Liver (tissue), 8 donors: ENCODE measurements at regions not wholly inside any gene's neighbourhood (a gene's known extent, or its start where the extent isn't known, plus 50 kb on each side); places are given as distances from the start of the nearest gene placed in this dataset.

Source experiments
- DNase-seq: peaks from one replicate; pipeline ENCODE4 v3.0.0-alpha.2; 2017; ENCODE audit warnings: low spot score
- H3K27ac ChIP-seq, 2 donors: one replicate each; pipeline ENCODE4 v1.7.0; 2013; ENCODE audit warnings: inconsistent platforms in 2 of 2, low read length in 2 of 2, control low read depth in 1 of 2, low read depth in 1 of 2, mild to moderate bottlenecking in 1 of 2
- H3K27me3 ChIP-seq, 4 donors: one replicate each; pipeline versions ENCODE4 v1.6.1 to v1.7.0; 2013; ENCODE audit warnings: low read length in 3 of 4, inconsistent platforms in 1 of 4, mild to moderate bottlenecking in 1 of 4, moderate library complexity in 1 of 4; ENCODE audit not compliant: control insufficient read depth in 4 of 4, insufficient read depth in 4 of 4
- H3K36me3 ChIP-seq, 4 donors: one replicate each; pipeline versions ENCODE4 v1.6.1 to v1.7.0; 2013; ENCODE audit warnings: low read length in 3 of 4, mild to moderate bottlenecking in 3 of 4, low read depth in 1 of 4, moderate library complexity in 1 of 4; ENCODE audit not compliant: control insufficient read depth in 4 of 4, insufficient read depth in 3 of 4
- H3K4me1 ChIP-seq, 4 donors: one replicate each; pipeline versions ENCODE4 v1.6.1 to v1.7.0; 2013; ENCODE audit warnings: low read length in 3 of 4, mild to moderate bottlenecking in 3 of 4, moderate library complexity in 1 of 4; ENCODE audit not compliant: control insufficient read depth in 4 of 4, insufficient read depth in 4 of 4
- H3K4me3 ChIP-seq, 3 donors: one replicate each; pipeline versions ENCODE4 v1.6.1 to v1.7.0; 2013; ENCODE audit warnings: low read length in 3 of 3, control low read depth in 1 of 3, low read depth in 1 of 3, mild to moderate bottlenecking in 1 of 3
- H3K9ac ChIP-seq, 2 donors: one replicate each; pipeline ENCODE4 v1.7.0; 2013; ENCODE audit warnings: low read length in 2 of 2, mild to moderate bottlenecking in 2 of 2, moderate library complexity in 2 of 2, control low read depth in 1 of 2, low read depth in 1 of 2
- H3K9me3 ChIP-seq, 4 donors: one replicate each; pipeline versions ENCODE4 v1.6.1 to v1.7.0; 2013; ENCODE audit warnings: low read length in 3 of 4; ENCODE audit not compliant: control insufficient read depth in 4 of 4
- FOXA2 ChIP-seq: IDR thresholded peaks from 2 replicates; pipeline ENCODE4 v1.6.1; 2016; ENCODE audit warnings: antibody characterized with exemption
- GABPA ChIP-seq, 2 donors: IDR thresholded peaks in 1 of 2; conservative IDR thresholded peaks in 1 of 2; 2 replicates each; pipeline ENCODE4 v1.6.1; 2016; ENCODE audit warnings: antibody characterized with exemption in 2 of 2, mild to moderate bottlenecking in 1 of 2, moderate library complexity in 1 of 2
- HNF4A ChIP-seq, 2 donors: conservative IDR thresholded peaks; 2 replicates each; pipeline ENCODE4 v1.6.1; 2016; ENCODE audit warnings: antibody characterized with exemption in 2 of 2, mild to moderate bottlenecking in 2 of 2
- RAD21 ChIP-seq, 2 donors: IDR thresholded peaks; 2 replicates each; pipeline ENCODE4 v1.6.1; 2016; ENCODE audit warnings: antibody characterized with exemption in 2 of 2, mild to moderate bottlenecking in 2 of 2
- SP1 ChIP-seq: IDR thresholded peaks from 2 replicates; pipeline ENCODE4 v1.6.1; 2018; ENCODE audit warnings: antibody characterized with exemption, mild to moderate bottlenecking
- WGBS: extraction: QIAGEN DNeasy Blood & Tissue Kit; methylation state at CpG from one replicate; pipeline ENCODE4 v1.1.7; 2013; 5-methylcytosine and 5-hydroxymethylcytosine counted together
- TF ChIP-seq, protein P1 (sequence below): IDR thresholded peaks from 2 replicates; pipeline ENCODE4 v1.6.1; 2016; ENCODE audit warnings: antibody characterized with exemption, mild to moderate bottlenecking
- TF ChIP-seq, protein P2 (sequence below): IDR thresholded peaks from 2 replicates; pipeline ENCODE4 v1.6.1; 2016; ENCODE audit warnings: antibody characterized with exemption
- TF ChIP-seq, protein P3 (sequence below): fragments of 150-350 bp; IDR thresholded peaks from 2 replicates; pipeline ENCODE4 v1.5.1; 2017; ENCODE audit warnings: improper control_type of control experiment, low read depth, low read length; ENCODE audit not compliant: missing input control
- donor health status: healthy.
- donor health status: healthy.
- donor health status: healthy.
- donor health status: healthy.
- donor health status: healthy.

DNA sequence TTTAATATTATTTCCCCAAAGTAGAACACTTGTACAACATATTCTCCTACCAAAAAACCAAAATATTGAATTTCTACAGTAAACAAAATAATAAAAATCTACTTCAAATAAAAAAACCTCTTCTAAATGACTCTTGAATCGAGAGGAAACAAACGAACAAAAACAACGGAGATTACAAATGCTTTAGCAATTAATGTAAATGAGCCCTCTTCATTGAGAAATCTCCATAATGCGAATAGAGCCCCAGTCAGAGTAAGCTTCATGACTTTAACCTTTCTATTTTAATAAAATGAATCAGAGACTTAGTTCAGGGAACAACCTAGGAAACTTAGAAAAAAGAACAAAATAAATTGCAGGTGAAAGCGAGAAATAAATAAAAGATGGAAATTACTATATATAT is 129.3 kb upstream of the SEMA6A start:
- TF ChIP-seq, protein P1, sequence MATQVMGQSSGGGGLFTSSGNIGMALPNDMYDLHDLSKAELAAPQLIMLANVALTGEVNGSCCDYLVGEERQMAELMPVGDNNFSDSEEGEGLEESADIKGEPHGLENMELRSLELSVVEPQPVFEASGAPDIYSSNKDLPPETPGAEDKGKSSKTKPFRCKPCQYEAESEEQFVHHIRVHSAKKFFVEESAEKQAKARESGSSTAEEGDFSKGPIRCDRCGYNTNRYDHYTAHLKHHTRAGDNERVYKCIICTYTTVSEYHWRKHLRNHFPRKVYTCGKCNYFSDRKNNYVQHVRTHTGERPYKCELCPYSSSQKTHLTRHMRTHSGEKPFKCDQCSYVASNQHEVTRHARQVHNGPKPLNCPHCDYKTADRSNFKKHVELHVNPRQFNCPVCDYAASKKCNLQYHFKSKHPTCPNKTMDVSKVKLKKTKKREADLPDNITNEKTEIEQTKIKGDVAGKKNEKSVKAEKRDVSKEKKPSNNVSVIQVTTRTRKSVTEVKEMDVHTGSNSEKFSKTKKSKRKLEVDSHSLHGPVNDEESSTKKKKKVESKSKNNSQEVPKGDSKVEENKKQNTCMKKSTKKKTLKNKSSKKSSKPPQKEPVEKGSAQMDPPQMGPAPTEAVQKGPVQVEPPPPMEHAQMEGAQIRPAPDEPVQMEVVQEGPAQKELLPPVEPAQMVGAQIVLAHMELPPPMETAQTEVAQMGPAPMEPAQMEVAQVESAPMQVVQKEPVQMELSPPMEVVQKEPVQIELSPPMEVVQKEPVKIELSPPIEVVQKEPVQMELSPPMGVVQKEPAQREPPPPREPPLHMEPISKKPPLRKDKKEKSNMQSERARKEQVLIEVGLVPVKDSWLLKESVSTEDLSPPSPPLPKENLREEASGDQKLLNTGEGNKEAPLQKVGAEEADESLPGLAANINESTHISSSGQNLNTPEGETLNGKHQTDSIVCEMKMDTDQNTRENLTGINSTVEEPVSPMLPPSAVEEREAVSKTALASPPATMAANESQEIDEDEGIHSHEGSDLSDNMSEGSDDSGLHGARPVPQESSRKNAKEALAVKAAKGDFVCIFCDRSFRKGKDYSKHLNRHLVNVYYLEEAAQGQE, result no peak
- TF ChIP-seq, protein P2, sequence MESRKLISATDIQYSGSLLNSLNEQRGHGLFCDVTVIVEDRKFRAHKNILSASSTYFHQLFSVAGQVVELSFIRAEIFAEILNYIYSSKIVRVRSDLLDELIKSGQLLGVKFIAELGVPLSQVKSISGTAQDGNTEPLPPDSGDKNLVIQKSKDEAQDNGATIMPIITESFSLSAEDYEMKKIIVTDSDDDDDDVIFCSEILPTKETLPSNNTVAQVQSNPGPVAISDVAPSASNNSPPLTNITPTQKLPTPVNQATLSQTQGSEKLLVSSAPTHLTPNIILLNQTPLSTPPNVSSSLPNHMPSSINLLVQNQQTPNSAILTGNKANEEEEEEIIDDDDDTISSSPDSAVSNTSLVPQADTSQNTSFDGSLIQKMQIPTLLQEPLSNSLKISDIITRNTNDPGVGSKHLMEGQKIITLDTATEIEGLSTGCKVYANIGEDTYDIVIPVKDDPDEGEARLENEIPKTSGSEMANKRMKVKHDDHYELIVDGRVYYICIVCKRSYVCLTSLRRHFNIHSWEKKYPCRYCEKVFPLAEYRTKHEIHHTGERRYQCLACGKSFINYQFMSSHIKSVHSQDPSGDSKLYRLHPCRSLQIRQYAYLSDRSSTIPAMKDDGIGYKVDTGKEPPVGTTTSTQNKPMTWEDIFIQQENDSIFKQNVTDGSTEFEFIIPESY, result no peak
- H3K27ac ChIP-seq, result no peak overlapping the region
- WGBS, result 89% methylated on average over 5 of the region's 5 CpGs

DNA sequence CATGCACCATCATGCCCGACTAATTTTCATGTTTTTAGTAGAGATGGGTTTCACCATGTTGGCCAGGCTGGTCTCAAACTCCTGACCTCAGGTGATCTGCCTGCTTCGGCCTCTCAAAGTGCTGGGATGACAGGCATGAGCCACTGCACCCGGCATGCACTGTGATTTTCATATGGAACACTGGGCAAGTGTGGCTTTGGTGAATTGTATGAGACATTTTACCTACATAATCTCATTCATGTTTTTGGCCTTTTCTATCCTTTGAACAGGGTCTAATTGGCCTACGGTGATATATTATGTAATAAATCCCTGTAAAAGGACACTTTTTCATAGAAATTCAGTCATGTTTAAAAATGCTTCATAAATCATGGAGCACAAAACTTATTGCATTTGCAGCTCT is 128.7 kb upstream of the SEMA6A start:
- Histone ChIP-seq H3K27me3 (no peaks in the 10 kb centered on the region), H3K9me3 (no peaks in the 10 kb centered on the region), H3K9ac (no peak overlapping the region), H3K4me3 (no peak overlapping the region), H3K36me3 (no peaks in the 10 kb centered on the region), H3K27ac (no peak overlapping the region), H3K4me1 (no peaks in the 10 kb centered on the region)
- DNase-seq, result no peak
- TF ChIP-seq, protein P1, result no peak
- TF ChIP-seq RAD21 (IDR thresholded peaks at IDR 0.05), result no peak
- TF ChIP-seq HNF4A (conservative IDR thresholded peaks at IDR 0.05), result no peak
- no peak for TF ChIP-seq FOXA2
- no peak for TF ChIP-seq GABPA (IDR thresholded peaks at IDR 0.05 in 1 of 2, conservative IDR thresholded peaks at IDR 0.05 in 1 of 2)
- TF ChIP-seq SP1, result no peak
- TF ChIP-seq, protein P3, sequence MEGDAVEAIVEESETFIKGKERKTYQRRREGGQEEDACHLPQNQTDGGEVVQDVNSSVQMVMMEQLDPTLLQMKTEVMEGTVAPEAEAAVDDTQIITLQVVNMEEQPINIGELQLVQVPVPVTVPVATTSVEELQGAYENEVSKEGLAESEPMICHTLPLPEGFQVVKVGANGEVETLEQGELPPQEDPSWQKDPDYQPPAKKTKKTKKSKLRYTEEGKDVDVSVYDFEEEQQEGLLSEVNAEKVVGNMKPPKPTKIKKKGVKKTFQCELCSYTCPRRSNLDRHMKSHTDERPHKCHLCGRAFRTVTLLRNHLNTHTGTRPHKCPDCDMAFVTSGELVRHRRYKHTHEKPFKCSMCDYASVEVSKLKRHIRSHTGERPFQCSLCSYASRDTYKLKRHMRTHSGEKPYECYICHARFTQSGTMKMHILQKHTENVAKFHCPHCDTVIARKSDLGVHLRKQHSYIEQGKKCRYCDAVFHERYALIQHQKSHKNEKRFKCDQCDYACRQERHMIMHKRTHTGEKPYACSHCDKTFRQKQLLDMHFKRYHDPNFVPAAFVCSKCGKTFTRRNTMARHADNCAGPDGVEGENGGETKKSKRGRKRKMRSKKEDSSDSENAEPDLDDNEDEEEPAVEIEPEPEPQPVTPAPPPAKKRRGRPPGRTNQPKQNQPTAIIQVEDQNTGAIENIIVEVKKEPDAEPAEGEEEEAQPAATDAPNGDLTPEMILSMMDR, result no peak
- 93% methylated on average over 4 of the region's 4 CpGs for WGBS

More for the DNA sequence above, 129.3 kb upstream of the SEMA6A start:
- Histone ChIP-seq H3K4me1 (no peaks in the 10 kb centered on the region), H3K9ac (no peak overlapping the region), H3K4me3 (no peak overlapping the region), H3K27me3 (no peaks in the 10 kb centered on the region), H3K36me3 (no peaks in the 10 kb centered on the region), H3K9me3 (no peaks in the 10 kb centered on the region)
- no peak for DNase-seq
